ENCODE measurements at regions not wholly inside any gene's neighbourhood (a gene's known extent, or its start where the extent isn't known, plus 50 kb on each side); places are given as distances from the start of the nearest gene placed in this dataset.
"Not testable (repeated sequence)": the region's sequence is repeated elsewhere in the genome, so short reads cannot be mapped to it uniquely, and the experiment has no call there.

DNA sequence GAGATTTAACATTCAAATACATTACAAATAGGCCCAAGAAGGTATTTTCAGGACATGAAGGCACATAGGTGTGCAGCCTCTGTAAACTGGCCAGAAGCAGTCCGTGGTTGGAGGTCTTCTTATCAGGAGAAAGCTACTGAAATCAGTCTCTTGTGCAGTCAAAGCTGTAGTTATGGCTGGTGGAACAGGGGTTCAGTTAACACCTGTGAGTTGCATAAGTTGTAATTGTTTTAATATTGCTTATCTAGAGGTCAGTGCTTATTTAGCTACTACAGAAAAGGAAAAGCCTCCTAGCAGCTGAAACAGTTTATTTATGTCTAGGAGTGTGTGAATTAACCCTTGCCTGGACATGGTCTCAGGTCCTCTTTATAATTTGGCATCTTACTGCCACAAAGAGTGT, 377.6 kb upstream of the MDGA2 start:
- no peak for DNase-seq (ENCODE audit: low spot score)

DNA sequence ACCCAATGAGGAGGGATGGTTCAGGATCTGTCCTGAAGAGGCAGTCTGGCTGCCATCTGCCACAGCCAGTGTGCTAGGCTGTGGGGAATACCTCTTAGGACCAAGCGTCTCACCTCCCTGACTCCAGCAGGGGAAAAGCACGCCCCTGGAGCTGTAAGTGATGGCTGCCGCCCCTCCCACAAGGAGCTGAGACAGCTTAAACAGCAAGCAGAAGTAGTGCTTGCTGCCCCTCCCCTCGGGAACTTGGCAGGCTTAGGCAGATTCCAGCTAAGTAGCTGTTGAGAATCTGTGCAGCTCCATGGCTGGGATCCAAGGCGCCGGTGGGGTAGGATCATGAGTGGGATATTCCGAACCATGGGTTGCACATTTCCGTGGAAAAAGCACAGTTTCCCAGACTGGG, 360.4 kb upstream of the MDGA2 start:
- DNase-seq (ENCODE audit: low spot score): no peak

DNA sequence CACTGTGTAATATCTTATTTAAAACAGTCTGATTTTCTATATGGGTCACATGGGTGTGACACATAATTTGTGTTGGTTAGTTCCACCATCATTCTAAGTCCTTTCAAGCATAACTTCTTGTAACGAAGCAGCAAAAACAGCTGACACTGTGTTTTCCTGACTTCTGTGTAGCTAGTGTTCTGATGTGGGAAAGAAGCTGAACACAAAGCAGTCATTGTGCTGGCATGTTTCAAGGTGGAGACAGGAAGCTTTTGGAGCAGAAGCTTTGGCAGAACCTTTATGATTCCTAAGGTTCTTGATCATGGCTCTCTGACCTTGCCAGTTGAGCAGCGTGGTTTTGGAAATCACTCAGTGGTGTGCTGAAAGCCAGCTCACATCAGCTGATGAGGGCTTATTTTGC, 351.7 kb upstream of the MDGA2 start:
- no peak for DNase-seq (ENCODE audit: low spot score)

DNA sequence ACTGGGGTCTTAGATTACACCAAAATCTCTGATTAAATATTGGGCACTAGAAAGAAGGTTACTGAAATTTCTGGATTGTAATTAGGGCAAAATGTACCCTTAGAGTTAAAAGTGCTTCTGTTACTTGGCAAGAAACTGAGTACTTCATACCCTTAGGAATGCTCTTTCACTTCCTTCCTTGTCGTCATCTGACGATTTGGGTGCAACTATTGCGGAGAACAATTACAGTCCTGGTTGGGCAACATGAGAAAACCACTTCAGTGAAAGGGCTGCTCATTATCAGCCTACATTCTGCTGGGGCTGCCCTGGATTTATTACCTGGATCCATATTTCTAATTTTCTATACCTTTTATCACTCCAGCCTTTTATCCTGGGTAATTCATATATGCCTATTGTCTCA, 348.5 kb upstream of the MDGA2 start:
- DNase-seq (ENCODE audit: low spot score): no peak

DNA sequence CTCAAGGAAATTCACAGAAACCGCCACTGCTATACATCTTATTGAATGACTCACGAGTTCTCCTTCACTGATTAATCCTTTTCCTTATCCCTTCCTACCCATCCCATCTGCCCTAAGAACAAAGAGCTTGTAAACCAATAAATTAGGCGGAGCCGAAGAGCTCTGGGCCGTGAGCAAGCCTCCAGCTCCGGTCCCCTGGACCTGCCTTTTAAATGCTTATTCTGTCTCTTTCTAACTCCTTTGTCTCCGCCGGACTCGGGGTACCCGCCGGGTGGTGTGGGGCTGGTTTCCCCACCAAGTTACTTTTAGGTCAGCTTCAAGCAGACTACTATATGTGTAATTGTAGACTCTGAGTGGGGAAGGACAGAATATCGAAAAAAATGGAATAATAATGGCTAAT, 336.1 kb upstream of the MDGA2 start:
- not testable (repeated sequence) for DNase-seq (ENCODE audit: low spot score)

DNA sequence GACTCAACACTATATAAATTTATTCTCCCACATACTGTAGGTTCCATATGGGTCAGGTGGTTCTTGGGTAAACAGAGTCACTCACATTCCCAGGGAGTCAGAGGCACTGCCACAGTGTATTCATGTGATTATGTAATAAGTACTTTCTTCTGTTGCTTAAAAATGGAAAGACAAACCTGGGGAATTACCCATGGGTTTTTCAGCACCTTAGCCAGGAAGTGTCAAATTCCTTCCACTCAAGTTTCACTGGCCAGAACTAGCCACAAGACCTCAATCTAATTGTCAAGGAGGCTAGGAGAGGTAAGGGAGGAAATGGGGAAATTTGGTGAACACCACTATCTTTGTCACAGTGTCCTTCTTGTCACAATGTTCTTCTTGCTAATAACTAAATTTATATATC, 333.2 kb upstream of the MDGA2 start:
- DNase-seq (ENCODE audit: low spot score): no peak

DNA sequence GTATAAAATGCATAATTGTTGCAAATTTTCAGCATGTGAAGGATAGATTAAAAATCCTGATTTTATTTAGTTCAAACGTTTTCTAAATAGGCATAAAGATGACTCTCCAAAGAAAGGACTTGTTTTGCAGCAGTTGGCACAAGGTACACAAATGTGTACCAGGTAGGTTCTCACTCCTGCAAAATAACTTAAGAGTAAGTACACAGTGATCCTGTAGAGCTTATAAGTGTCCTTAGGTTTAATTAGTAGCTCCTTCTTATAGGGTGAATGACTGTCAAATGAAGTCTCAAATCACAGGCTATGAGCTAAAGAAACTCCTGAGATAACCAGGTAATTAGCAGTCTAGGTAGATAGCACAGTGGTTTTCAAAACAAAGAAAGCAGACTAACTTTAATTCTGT, 330.6 kb upstream of the MDGA2 start:
- DNase-seq (ENCODE audit: low spot score): no peak

DNA sequence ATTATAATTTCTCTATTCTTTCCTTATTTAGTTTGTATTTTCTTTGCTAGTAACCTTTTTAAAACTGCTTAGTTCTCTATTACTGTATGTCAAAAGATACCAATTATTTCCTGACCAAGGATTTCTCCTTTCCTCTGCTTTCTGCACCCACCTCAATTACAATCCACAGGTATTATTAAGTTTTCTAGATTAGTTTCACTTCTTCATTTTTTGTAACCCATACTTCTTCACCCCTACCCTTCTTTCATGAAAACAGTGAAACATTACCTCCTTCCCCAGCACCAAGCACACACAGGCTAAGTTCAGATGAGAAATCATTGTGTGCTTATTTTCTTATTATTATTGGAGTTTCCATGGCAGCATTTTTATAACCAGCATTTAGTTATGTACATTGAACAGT, 318.5 kb upstream of the MDGA2 start:
- DNase-seq (ENCODE audit: low spot score): no peak

DNA sequence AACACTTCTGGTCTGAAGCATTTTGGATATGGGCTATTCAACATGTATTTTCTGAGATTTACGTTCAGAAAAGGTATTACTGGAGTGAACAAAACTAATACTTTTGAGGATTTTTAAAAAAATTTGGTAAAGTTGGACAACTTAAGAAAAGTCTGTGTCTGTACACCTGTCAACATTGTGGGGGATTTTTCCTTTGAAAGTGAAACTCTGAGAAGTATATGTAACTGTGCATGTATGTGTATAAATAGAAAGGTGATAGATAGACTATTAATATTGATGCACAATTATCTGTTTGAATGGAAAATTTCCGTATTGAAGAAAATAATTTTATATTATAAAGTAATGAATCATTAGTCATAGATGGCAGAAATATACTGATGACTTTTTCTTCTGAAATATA, 312.8 kb upstream of the MDGA2 start:
- no peak for DNase-seq (ENCODE audit: low spot score)

DNA sequence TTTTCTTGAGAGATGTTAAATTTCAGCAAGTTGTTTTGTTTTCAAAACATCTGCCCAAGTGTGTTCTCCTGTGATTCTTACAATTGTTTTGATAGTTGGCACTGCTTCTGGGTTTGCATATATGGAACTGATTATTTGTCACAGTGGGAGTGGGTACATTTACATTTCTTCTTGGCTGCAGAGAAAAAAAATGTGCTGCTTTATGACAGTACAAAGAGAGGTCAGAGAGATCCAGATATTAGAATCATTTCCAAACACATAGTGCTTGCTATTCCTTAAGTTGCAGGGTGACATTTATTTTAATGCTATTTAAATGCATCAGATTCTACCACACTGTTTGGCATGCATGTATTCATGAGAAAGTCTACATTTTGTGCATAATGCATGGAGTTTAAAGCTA, 303.5 kb upstream of the MDGA2 start:
- DNase-seq (ENCODE audit: low spot score): no peak

DNA sequence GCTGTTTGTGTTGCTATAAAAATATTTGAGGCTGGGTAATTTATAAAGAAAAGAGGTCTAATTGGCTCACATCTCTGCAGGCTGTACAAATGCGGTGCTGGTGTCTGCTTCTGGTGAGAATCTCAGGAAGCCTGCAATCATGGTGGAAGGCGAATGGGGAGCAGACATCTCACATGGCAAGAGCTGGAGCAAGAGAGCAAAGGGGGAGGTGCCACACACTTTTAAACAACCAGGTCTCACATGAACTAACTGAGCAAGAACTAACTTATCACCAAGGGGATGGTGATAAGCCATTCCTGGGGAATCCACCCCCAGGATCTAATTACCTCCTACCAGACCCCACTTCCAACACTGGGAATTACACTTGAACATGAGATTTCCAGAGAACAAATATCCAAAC, 300.7 kb upstream of the MDGA2 start:
- no peak for DNase-seq (ENCODE audit: low spot score)

DNA sequence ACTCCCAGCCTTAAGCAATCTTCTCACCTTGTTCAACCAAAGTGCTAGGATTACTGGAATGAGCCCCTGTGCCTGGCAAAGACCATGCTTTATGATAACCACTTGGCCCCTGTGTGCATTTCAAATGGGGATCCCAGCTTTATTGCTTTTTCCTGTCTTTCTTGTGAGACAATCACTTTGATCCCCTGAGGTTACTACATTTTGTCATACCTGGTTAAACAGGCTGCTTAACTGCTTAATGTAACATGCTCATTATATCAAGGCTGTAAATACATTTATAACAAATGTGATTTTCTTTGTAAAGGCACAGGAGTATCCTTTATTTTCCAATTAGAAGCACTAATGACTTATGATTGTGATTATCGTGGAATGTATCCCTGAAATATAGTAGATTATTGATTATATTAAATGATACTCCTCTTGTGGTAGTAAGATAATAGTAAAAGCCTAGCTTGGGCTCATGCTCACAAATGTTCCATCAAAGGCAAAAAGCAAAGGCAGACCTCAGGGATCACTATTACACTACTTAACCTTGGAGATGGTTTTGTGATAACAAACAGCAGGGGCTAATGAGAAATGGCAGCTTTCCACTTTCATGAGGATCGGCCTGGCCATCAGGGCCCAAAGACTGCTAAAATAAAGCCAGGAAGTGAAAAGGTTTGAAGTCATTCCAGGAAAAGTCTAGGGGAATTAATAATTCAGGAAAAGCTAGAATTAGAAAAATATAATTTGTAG, 290.8 kb upstream of the MDGA2 start:
- DNase-seq (ENCODE audit: low spot score): no peak

DNA sequence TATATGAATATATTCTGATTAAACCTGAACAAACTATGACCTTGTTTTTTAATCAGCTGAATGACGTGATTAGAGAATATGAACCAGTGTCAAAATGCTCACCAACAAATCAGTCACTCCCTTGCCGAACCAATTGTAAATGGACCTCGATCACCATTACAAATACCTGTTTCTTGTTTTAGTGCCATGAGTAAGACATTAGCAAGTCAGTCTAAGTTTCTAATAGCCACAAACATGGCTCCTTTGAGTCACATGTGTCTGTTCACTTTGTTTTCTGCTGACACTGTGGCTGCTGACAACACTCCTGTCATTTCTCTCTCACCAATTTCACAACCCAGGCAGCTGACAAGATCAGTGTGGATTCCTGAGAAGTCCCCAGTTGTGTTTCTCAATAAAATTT, 286.2 kb upstream of the MDGA2 start:
- DNase-seq (ENCODE audit: low spot score): no peak

DNA sequence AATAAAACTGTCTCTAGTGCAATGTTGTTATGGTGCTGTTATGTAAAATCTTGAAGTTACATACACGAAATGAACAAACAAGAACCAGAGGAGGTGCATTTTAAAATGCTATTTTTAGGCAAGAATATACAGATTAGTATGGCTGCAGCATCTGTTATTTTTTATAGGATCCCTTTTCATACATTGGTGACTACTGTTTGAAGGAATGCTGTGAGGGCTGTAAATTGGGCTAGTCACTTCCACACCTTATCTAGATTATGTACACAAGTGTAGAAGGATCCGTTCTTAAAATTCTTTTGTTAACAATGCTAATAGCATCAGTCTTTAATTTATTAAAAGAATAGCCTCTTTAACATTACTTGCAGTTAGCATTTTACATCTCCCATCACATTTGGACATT, 284.3 kb upstream of the MDGA2 start:
- DNase-seq (ENCODE audit: low spot score): no peak

DNA sequence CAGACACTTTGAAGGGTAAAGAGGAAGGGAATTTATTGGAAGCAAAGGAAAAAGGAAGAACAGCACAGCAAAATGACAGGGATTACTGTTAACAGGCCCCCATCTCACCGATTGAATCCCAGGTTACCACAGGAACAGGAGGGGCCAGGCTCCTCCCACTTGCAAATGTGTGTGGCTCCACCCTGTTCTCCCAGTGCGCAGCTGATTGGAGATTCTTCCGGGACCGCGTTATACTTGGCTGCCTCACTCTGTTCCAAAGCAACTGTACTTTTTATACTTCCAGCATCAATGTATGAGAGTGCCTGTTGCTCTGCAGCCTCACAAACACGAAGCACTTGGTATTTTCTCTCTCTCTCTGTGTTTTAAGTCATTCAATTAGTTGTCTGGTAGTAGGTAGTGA, 273.6 kb upstream of the MDGA2 start:
- no peak for DNase-seq (ENCODE audit: low spot score)

DNA sequence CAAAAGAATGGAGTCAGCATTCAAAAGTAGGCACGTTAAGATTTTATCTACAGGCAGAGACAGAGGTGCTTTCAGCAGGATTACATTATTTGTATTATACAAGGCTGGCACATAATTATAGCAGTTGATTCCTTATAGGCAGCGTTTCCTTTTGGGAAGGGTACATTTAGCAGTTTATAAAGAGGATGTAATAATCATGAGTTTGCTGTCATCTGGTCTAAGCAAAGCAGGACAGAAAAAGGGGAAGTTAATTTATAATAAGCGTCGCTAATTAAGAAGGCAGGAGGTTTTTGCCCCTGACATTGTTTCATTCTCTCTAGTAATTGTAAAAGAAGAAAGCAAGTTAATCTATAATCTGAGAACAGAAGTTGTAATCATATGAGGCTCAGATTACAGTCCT, 259.9 kb upstream of the MDGA2 start:
- DNase-seq (ENCODE audit: low spot score): no peak

DNA sequence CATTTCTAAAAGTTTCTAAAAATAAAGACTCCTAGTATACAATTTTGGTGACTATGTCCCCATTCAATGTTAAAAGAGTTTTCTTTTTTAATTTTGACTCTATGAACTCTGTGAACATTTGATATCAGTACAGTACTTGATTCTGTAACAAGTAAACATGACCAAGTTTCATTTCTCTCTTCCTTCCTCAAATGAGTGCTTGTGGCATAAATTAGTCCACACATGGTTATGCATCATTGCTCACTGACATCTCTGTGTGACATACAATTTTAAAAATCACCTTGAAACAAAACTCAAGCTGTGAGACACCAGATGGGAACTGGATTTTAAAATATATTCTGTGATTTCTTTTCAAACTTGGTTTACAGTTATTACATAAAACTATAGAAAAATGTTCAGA, 253.9 kb upstream of the MDGA2 start:
- no peak for DNase-seq (ENCODE audit: low spot score)

DNA sequence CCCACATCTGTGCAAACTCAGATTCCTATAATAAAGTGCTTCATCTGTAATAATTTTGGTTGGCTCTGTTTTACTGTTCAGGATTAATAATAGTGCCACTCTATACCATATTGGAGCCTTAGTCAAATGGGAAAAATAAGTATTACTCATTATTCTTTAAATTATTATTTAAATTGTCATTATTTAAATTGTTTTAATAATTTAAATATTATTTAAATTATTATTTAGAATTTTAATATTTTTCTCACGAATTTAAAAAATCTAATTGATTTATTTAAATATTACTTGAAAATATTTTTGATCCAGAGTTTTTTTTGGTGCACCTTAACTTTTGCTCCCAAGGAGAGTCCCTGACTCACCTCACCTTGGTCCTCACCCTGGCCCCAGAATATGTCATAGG, 245.7 kb upstream of the MDGA2 start:
- DNase-seq (ENCODE audit: low spot score): no peak

DNA sequence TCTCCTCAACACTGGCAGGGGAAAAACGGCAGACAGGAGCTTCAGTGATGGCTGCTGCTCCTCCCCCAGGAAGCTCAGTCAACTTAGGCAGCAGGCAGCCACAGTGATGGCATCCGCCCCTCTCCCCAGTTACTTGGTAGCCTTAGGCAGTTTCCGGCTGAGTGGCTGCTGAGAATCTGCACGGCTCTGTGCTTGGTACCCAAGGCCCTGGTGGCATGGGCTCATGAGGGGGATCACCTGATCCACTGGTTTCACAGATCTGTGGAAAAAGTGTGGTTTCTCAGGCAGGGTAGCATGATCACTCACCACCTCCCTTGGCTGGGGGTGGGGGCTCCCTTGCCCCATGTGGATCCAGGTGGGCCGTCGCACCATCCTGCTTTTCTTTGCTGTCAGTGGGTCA, 244.6 kb upstream of the MDGA2 start:
- no peak for DNase-seq (ENCODE audit: low spot score)

DNA sequence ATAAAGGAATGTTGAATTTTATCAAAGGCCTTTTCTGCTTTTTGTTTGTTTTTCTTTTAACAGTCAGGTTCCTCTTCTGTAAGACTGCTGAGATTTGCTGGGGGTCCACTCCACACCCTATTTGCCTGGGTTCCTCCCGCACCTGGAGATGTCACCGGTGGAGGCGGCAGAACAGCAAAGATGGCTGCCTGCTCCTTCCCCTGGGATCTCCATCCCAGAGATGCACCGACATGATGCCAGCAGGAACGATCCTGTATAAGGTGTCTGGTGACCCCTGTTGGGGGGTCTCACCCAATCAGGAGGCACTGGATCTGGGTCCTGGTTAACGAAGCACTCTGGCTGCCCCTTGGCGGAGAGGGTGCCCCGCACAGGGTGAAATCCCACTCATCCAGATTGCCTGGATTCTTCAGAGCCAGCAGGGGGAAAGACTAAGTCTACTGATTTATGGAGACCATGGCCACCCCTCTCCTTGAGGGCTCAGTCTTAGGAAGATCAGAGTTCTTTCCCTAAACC, 244.0 kb upstream of the MDGA2 start:
- no peak for DNase-seq (ENCODE audit: low spot score)

DNA sequence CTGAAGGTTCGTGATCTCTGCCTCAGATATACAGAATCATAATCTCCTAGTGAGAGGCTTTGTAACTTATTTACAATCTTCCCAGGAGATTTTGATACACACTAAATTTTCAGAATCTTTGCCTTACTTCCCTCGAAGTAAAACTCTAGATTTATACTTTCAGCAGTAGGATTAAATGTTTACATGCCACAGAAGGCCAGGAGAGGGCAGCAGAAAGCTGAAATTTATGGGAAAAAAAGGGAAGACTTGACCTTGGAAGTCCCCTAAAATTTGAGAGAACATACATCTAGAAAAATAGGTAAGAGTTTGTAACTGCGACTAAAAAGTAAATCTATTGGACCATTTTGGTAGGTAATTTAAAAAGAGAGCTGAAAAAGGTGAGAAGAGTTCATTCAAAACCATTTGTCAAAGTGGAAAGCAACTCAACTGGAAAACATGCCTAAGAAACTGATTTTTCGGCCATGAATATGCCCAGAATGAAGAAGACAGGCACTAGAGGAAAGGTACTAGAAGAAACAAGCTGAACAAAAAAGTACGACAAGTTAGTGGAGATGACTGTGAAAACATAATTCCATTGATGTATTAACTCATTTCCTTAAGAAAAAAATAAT, 242.0 kb upstream of the MDGA2 start:
- DNase-seq (ENCODE audit: low spot score): peak; percentile 28

DNA sequence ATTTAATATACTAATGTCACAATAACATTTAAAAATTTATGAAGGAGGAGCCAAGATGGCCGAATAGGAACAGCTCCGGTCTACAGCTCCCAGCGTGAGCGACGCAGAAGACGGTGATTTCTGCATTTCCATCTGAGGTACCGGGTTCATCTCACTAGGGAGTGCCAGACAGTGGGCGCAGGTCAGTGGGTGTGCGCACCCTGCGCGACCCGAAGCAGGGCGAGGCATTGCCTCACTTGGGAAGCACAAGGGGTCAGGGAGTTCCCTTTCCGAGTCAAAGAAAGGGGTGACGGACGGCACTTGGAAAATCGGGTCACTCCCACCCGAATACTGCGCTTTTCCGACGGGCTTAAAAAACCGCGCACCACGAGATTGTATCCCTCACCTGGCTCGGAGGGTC, 225.7 kb upstream of the MDGA2 start:
- DNase-seq (ENCODE audit: low spot score): not testable (repeated sequence)

DNA sequence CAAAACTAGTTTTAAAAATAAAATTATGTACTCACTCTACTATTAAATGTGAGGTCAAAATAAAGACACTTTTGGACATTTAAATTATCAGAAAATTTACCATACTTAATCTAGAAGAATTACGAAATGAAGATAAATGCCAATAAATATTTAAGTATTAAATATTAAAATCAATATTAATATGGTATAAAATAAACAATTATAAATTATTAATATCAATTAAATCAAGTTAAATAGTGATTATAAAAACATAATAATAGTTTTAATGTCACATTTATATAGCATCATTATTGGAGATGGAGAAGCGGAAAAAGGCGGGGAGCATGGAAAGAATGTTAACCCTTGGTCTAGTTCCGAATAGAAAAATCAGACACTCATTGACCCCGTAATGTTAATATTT, 224.3 kb upstream of the MDGA2 start:
- DNase-seq (ENCODE audit: low spot score): no peak

DNA sequence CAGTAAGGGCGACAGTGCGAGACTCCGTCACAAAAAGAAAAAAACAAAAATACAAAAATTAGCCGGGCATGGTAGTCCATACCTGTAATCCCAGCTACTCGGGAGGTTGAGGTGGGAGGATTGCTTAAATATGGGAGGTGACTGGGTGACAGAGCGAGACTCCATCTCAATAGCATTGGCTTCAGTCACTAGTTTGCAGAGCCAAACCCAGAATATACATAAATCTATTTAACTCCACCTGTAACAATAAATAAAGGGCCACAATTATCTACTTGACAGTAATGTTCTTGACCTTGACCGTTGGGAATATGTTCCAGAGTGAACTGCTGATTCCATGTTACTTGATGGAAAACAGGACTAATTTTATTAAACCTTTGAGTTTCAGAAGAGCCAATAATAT, 198.9 kb upstream of the MDGA2 start:
- no peak for DNase-seq (ENCODE audit: low spot score)
